T-helper 2 cell treated with Interferon-gamma antibody and Interleukin-4, amounts not matched to agents 5 μg/mL and 100 μg/mL, for 36 hours (primary cell): ENCODE measurements at regions not wholly inside any gene's neighbourhood (a gene's known extent, or its start where the extent isn't known, plus 50 kb on each side); places are given as distances from the start of the nearest gene placed in this dataset.

Experiments used
- DNase-seq: peaks from one replicate; pipeline ENCODE4 v3.0.0; 2021; ENCODE audit warnings: low spot score
- H3K27ac Mint-ChIP-seq: one replicate; pipeline ENCODE4 v1.8.0; 2021; ENCODE audit warnings: mild to moderate bottlenecking, mixed read lengths
- H3K27me3 Mint-ChIP-seq: one replicate; pipeline ENCODE4 v1.8.0; 2021; ENCODE audit warnings: low read depth, mixed read lengths
- H3K36me3 Mint-ChIP-seq: one replicate; pipeline ENCODE4 v1.8.0; 2021; ENCODE audit warnings: low read depth, mixed read lengths
- H3K4me1 Mint-ChIP-seq: one replicate; pipeline ENCODE4 v1.8.0; 2021; ENCODE audit warnings: low read depth, mixed read lengths
- H3K4me3 Mint-ChIP-seq: one replicate; pipeline ENCODE4 v1.8.0; 2022; ENCODE audit warnings: mild to moderate bottlenecking, moderate library complexity, mixed read lengths
- H3K9me3 Mint-ChIP-seq: one replicate; pipeline ENCODE4 v1.8.0; 2021; ENCODE audit warnings: mixed read lengths

DNA sequence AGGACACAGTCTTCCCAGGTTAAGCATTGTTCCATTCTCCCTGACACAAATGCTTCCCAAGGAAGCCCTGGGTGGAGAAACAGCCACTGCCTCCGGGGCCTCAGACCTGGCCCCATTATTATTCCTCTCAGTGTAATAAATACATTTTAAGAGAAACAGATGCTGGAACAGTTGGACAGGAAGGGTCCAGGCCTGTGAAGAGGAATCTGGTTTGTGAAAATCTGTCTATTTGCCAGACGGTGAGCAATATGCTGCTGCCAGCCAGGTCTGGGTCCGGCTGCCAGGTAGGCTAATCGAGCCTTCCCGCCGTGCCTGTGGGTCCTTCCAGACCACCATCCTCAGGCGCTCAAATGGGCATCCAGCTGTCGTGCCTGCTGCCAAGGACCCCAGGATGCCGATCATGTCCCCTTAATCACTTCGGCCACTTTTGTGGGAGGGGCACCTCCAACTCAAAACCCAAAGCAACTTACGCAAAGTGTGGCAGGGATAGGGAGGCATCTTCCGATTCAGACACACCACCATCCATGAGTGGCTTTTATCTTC lies 528.4 kb downstream of the MIAT start:
- no peaks in the 10 kb centered on the region for H3K36me3 Mint-ChIP-seq
- DNase-seq, result no peak
- no peaks in the 10 kb centered on the region for H3K27me3 Mint-ChIP-seq
- no peaks in the 10 kb centered on the region for H3K4me1 Mint-ChIP-seq
- H3K27ac Mint-ChIP-seq, result no peak overlapping the region
- H3K9me3 Mint-ChIP-seq, result no peaks in the 10 kb centered on the region
- no peak overlapping the region for H3K4me3 Mint-ChIP-seq

DNA sequence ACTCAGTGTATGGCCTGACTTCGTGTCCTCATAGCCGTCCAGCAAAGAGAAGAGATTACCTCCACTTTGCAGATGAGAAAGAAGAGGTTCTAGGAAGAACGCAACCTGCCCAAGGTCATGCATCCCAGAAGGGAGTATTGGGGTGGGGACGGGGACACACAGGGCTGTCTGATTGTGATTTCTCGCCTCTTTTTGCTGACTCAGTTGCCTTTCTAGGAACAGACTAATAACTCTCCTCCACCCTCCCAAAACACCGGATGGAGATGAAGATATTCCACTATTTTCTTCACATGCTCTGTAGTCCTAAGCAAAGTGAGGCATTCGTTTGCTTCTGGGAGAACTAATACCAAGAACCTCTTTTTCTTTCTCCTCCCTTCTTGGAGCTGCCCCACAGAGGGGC lies 529.3 kb downstream of the MIAT start:
- Mint-ChIP-seq H3K4me3 (no peak overlapping the region), H3K4me1 (no peaks in the 10 kb centered on the region), H3K27me3 (no peaks in the 10 kb centered on the region), H3K27ac (no peak overlapping the region), H3K9me3 (no peaks in the 10 kb centered on the region), H3K36me3 (no peaks in the 10 kb centered on the region)
- no peak for DNase-seq

DNA sequence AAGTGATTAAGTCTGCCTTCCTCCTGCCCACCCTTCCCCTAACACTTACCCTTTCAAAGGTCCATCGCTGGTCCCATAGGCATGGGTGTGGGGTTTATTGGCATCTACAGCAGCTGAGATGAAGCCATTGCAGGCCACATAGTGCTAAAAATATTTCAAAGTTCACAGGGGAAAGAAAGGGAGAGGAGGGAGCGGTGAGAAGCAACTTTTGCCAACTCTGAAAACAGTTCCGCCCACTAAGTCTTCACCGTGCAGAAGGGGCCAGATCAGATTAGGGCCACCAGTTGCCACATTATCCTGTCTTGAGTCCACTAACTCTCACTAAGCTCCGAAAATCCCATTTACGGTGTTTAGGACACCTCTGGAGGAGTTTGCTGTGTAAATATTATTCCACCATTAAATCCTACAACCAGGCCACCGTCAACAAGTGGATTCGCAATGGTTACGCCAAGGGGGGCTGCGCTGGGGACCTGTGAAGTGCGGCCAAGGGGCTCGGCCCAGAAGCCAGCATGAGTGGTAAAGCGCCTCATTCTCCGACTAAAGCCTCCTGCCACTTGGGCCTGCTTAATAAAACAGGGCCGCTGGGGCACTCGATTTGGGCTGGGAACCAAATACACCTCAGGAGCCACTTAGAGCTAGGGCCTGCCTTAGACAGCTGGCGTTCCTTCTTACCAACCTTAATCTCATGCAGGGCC lies 534.9 kb downstream of the MIAT start:
- Mint-ChIP-seq H3K27me3 (no peaks in the 10 kb centered on the region), H3K4me3 (no peak overlapping the region), H3K9me3 (no peaks in the 10 kb centered on the region), H3K36me3 (no peaks in the 10 kb centered on the region), H3K4me1 (no peaks in the 10 kb centered on the region), H3K27ac (no peak overlapping the region)
- DNase-seq, result no peak

DNA sequence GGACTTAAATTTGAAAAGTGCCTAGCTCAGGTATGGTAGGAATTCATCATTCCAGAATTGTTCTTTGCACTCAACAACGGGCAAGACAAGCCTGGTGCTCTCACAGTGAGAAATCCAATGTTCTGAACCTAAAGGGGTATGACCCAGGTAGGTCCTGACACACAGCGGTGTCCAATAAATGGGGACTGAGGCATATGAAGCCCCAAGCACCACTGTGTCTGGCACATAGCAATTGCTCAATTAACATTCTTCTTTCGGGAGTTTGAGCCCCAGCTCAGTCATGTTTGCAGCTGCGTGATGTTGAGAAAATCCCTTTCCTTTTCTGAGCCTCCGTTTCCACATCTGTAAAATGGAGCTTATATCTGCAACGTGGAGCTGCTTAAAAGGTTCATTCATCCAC lies 535.8 kb downstream of the MIAT start:
- no peak overlapping the region for H3K4me3 Mint-ChIP-seq
- H3K9me3 Mint-ChIP-seq, result no peaks in the 10 kb centered on the region
- no peaks in the 10 kb centered on the region for H3K4me1 Mint-ChIP-seq
- H3K27ac Mint-ChIP-seq, result no peak overlapping the region
- no peaks in the 10 kb centered on the region for H3K27me3 Mint-ChIP-seq
- DNase-seq, result no peak
- H3K36me3 Mint-ChIP-seq, result no peaks in the 10 kb centered on the region

DNA sequence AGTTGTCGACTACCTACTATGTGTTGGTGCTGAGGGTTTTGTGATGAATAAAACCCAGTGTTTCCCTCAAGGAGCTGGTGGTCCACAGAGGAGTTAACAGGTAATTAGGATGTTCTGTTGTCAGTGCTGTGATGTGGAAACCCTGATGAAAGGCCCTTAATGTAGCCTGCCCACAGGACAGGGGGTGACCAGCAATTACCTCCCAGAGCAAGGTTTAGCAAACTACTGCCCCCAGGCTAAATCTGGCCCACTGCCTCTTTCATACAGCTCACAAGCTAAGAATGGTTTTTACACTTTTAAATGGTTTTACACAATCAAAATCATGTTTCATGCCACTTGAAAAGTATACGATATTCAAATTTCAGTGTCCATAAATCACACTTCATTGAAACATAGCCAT lies 536.2 kb downstream of the MIAT start:
- Mint-ChIP-seq H3K27me3 (no peaks in the 10 kb centered on the region), H3K4me1 (no peaks in the 10 kb centered on the region), H3K9me3 (no peaks in the 10 kb centered on the region), H3K27ac (no peak overlapping the region), H3K4me3 (no peak overlapping the region), H3K36me3 (no peaks in the 10 kb centered on the region)
- no peak for DNase-seq

DNA sequence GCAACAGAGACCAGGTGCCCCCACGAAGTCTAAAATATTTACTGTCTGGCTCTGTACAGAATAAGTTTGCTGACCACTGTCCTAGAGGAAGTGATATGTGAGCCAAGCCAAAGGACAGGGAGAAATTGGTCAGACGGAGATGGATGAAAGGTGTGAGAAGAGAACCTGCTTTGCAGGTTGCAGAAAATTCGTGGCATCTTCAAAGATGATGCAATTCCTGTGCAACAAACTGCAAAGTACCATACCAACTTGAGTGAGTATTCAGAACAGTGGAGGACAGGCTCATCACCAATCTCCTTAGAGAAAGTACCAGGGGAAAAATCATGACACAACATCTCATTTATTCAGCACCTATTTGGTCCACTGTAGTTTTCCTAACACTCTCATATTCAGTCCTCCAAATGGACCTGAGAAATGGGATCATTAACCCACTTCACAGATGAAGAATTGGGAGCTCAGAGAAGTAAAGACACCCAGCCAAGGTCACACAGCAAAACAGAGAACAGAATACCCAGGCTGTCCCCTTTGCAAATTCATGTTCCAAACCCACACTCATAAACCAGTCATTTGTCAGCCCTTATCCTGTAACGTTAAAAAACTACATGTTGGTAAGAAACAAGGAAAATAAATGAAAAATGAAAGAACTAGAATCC lies 536.8 kb downstream of the MIAT start:
- no peak overlapping the region for H3K27ac Mint-ChIP-seq
- no peaks in the 10 kb centered on the region for H3K4me1 Mint-ChIP-seq
- H3K36me3 Mint-ChIP-seq, result no peaks in the 10 kb centered on the region
- H3K9me3 Mint-ChIP-seq, result no peaks in the 10 kb centered on the region
- H3K4me3 Mint-ChIP-seq, result no peak overlapping the region
- DNase-seq, result no peak
- no peaks in the 10 kb centered on the region for H3K27me3 Mint-ChIP-seq

DNA sequence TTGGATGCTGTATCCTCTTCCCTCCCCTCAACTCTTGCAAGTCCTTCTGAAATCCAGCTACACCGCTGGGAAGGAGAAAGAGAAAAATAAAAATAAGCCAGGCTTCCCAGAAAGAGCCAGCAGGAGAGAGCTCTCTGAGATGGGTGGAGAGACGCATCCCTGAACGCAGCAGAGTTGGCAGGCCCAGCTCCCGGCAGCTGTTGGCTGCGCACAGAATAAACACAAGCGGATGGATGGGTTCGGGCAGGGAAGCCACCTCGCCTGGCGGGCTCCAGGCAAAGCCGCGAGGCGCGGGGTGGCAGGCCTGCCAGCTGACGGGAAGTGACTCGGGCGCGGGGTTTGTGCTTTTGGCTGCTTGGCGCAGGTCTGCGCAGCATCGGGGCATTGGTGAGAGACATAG lies 537.7 kb downstream of the MIAT start:
- Mint-ChIP-seq H3K4me1 (no peaks in the 10 kb centered on the region), H3K27ac (no peak overlapping the region), H3K27me3 (no peaks in the 10 kb centered on the region), H3K9me3 (no peaks in the 10 kb centered on the region), H3K36me3 (no peaks in the 10 kb centered on the region), H3K4me3 (no peak overlapping the region)
- no peak for DNase-seq

DNA sequence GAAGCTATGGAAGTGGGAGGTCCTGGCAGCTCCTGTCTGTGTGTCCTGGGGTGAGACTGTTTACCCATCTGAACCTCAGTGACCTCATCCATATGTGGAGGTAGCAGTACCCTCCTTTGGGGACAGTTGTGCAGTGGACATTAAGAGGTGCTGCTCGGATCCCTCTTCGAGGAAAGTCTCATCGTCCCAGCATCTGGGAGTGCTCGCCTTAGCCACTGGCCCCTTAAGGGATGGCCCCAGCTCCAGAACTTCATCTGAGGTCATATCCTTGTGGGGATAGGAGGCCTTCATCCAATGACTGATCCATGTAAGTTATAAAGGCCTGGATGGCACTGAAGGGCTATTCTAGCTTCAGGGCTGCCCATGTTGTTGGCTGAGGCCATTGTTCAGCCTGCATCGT lies 538.1 kb downstream of the MIAT start:
- H3K27me3 Mint-ChIP-seq, result no peaks in the 10 kb centered on the region
- no peaks in the 10 kb centered on the region for H3K36me3 Mint-ChIP-seq
- H3K4me3 Mint-ChIP-seq, result no peak overlapping the region
- DNase-seq, result no peak
- no peaks in the 10 kb centered on the region for H3K9me3 Mint-ChIP-seq
- H3K27ac Mint-ChIP-seq, result no peak overlapping the region
- H3K4me1 Mint-ChIP-seq, result no peaks in the 10 kb centered on the region

DNA sequence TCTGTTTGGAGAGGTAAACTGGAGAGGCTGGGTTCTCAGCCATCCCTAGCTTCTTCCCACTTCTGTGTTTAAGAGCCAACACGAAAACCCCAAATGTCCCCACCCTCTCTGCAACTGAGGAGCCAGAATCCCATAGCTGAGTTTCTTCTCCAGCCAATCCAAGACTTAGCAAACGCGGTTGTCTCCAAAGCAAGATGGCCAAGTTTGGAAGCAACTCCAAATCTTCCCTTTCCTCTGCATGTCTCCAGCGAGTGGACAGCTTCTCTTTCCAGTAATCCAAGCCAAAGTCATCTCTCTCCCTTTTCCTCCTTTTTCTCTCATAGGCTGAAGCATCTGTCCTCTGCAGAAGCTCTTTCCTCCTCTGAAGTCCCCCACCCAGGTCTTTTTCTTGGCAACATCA lies 539.2 kb downstream of the MIAT start:
- no peaks in the 10 kb centered on the region for H3K36me3 Mint-ChIP-seq
- H3K4me3 Mint-ChIP-seq, result no peak overlapping the region
- DNase-seq, result no peak
- no peaks in the 10 kb centered on the region for H3K27me3 Mint-ChIP-seq
- no peak overlapping the region for H3K27ac Mint-ChIP-seq
- no peaks in the 10 kb centered on the region for H3K9me3 Mint-ChIP-seq
- H3K4me1 Mint-ChIP-seq, result no peaks in the 10 kb centered on the region

DNA sequence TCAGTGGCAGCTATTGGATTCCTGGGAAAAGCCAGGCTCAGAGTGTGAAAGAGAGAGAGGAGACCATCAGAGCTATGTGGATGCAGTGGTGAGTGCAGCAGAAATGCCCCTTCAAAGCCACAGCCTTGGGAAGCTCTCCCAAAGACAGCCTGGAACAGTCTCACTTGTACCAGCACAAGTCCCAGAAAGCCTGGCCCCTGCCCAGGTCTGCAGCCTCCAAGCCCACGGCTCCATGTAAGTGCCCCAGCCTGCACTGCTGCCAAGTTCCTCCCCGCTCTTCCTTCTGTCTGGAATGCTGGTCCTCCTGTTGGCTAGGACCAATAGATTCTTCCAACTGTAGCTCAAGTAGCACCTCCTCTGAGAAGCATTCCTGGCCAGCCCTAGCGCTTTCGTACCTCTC lies 539.7 kb downstream of the MIAT start:
- H3K27ac Mint-ChIP-seq, result no peak overlapping the region
- H3K4me1 Mint-ChIP-seq, result no peaks in the 10 kb centered on the region
- no peak overlapping the region for H3K4me3 Mint-ChIP-seq
- H3K9me3 Mint-ChIP-seq, result no peaks in the 10 kb centered on the region
- no peaks in the 10 kb centered on the region for H3K27me3 Mint-ChIP-seq
- H3K36me3 Mint-ChIP-seq, result no peaks in the 10 kb centered on the region
- no peak for DNase-seq

DNA sequence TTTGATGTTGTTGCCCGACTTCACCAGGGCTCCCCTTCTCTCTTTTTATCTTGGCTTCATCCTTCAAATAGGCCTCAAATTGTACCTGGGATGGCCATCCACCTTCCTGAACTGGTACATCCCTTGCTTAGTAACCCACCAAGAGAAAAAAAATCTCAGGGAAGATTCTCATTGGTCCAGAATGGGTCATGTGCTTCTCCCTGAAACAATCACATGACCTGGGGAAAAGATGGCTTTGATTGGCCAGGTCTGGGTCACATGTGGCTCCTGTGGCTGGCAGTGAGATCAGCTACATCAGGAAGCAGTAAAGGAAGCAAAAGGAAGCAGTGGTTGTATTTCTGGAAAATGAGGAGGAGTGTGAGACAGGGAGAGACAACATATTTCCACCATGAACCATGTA lies 540.2 kb downstream of the MIAT start:
- no peaks in the 10 kb centered on the region for H3K4me1 Mint-ChIP-seq

DNA sequence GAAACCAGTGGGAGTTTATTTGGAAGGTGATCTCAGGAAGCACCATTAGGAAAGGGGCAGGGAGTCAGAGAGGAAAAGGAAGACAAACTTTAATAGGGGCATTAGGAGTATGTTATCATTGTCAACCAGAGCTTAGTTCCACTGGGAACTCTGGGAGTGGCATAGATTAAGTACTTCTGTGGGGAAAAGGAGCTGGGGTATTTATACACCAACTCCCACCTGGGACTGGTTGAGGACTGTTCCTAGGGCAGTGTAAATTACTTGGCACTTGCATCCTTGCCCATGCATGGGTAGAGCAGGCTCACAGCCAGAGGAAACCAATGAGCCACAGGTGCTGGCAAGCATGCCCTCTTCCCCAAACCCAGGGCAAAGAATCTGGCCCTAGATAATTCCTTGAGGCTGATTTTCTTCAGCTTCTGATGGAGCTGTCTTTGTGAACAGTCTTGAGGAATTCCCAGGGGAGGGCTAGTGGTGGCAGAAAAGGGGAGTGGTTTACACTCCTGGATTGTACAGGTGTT lies 541.2 kb downstream of the MIAT start:
- Mint-ChIP-seq H3K36me3 (no peaks in the 10 kb centered on the region), H3K27ac (no peak overlapping the region), H3K4me3 (no peak overlapping the region), H3K4me1 (no peaks in the 10 kb centered on the region), H3K27me3 (no peaks in the 10 kb centered on the region), H3K9me3 (no peaks in the 10 kb centered on the region)
- no peak for DNase-seq

More for the DNA sequence above, 540.2 kb downstream of the MIAT start:
- Mint-ChIP-seq H3K27ac (no peak overlapping the region), H3K9me3 (no peaks in the 10 kb centered on the region), H3K4me3 (no peak overlapping the region), H3K27me3 (no peaks in the 10 kb centered on the region), H3K36me3 (no peaks in the 10 kb centered on the region)
- no peak for DNase-seq

DNA sequence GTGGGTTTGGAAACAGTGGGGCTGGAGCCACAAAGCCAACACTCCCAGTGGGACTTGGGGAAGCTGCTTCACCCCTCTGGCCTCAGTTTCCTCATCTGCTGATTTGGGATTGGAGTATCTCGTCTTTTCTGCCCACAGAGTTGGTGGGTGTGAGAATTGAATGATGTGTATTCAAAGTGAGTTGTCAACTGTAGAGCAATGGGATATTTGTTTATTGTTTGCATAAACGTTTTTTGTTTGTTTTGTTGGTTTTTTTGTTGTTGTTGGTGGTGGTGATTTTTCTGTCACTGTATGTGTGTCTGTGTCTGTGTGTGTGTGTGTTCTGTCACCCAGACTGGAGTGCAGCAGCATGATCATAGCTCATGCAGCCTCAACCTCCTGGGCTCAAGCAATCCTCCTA lies 542.0 kb downstream of the MIAT start:
- Mint-ChIP-seq H3K27ac (no peak overlapping the region), H3K4me1 (no peaks in the 10 kb centered on the region), H3K4me3 (no peak overlapping the region), H3K9me3 (no peaks in the 10 kb centered on the region), H3K27me3 (no peaks in the 10 kb centered on the region), H3K36me3 (no peaks in the 10 kb centered on the region)
- DNase-seq, result no peak

DNA sequence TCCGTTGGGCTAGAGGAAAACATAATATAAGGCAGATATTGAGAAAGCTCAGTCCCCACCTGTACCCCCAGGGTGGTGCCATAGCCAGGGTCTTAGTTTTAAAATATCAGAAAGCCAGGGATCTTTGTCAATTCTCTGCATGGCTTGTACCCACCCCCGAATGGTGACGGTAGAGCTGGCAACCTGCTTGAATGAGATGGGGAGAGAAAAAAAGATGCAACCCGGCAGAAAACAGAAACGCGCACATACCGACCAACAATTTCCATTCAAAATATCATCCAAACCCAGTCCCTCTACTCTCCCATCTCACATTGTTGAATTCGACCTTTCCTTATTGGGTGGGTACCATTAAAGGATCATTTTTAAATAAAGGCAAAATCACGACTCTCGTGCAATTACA lies 543.9 kb downstream of the MIAT start:
- no peaks in the 10 kb centered on the region for H3K9me3 Mint-ChIP-seq
- no peaks in the 10 kb centered on the region for H3K36me3 Mint-ChIP-seq
- no peak for DNase-seq
- H3K27me3 Mint-ChIP-seq, result no peaks in the 10 kb centered on the region
- no peaks in the 10 kb centered on the region for H3K4me1 Mint-ChIP-seq
- H3K4me3 Mint-ChIP-seq, result no peak overlapping the region
- H3K27ac Mint-ChIP-seq, result no peak overlapping the region
